K562 (cell line): ENCODE measurements at regions not wholly inside any gene's neighbourhood (a gene's known extent, or its start where the extent isn't known, plus 50 kb on each side); places are given as distances from the start of the nearest gene placed in this dataset.
"Not testable (repeated sequence)": the region's sequence is repeated elsewhere in the genome, so short reads cannot be mapped to it uniquely, and the experiment has no call there.

Source experiments
- ATAC-seq: fragments of 200-7000 bp; cut with Tn5 transposase; 3 replicates; pipeline ENCODE4 v1.9.1; 2020; ENCODE audit warnings: moderate library complexity
- BruUV-seq: library from RNA; stranded (reverse); fragments of 400-500 nt; replicated peaks from 2 replicates; lab custom pipeline; 2021; lab: Mats Ljungman, UMichigan
- CTCF ChIA-PET: fragments of 300-600 bp; formaldehyde crosslinking; extraction: SDS; loops from one replicate; lab custom pipeline; 2021; ENCODE audit warnings: low intra/inter-chr PET ratio; lab: Yijun Ruan, JAX
- POLR2A ChIA-PET: fragments of 300-600, 350-650 bp; sonication (Branson Sonifier 250); formaldehyde crosslinking; extraction: SDS; loops from one replicate; lab custom pipeline; 2021; ENCODE audit warnings: antibody characterized with exemption, inconsistent platforms; lab: Yijun Ruan, JAX
- DNase-seq, 4 experiments: peaks; one replicate each; pipeline versions ENCODE4 v3.0.0 to v3.0.0-alpha.2; 2011 to 2018; ENCODE audit warnings: low spot score in 3 of 4, mixed read lengths in 3 of 4; ENCODE audit errors: extremely low read depth in 1 of 4
- FAIRE-seq: peaks from 2 replicates; lab custom pipeline; 2011; peaks lifted over from hg19 to GRCh38; lab: Jason Lieb, UNC
- H2AFZ ChIP-seq: 2 replicates; pipeline ENCODE4 v1.6.0; 2011; ENCODE audit warnings: low read depth, low read length, control low read depth, inconsistent platforms
- H3K27ac ChIP-seq: fragments of 200-600 bp; 3 replicates; pipeline ENCODE4 v1.8.0; 2011; ENCODE audit warnings: low read depth, mild to moderate bottlenecking, control low read depth, inconsistent platforms, low read length, moderate library complexity, mixed read lengths; ENCODE audit errors: extremely low read depth
- H3K27me3 ChIP-seq, 2 experiments: fragments of 300-600 bp in 1 of 2; 2 replicates in 1 of 2; 3 replicates in 1 of 2; pipeline versions ENCODE4 v1.6.0 to v1.8.0; 2011; ENCODE audit warnings: inconsistent platforms in 2 of 2, low read length in 2 of 2, mild to moderate bottlenecking in 1 of 2, mixed read lengths in 1 of 2, moderate library complexity in 1 of 2; ENCODE audit not compliant: control insufficient read depth in 2 of 2, insufficient read depth in 2 of 2
- H3K36me3 ChIP-seq: fragments of 300-600 bp; 3 replicates; pipeline ENCODE4 v1.8.0; 2011; ENCODE audit warnings: mild to moderate bottlenecking, low read length, inconsistent platforms; ENCODE audit not compliant: control insufficient read depth, insufficient read depth
- H3K4me1 ChIP-seq, 2 experiments: fragments of 200-600 bp in 1 of 2; replicated peaks in 1 of 2; 2 replicates in 1 of 2; 3 replicates in 1 of 2; pipeline versions ENCODE4 v1.5.1 to v1.8.0; 2011; ENCODE audit warnings: inconsistent platforms in 2 of 2, low read length in 2 of 2, mild to moderate bottlenecking in 1 of 2, mixed read lengths in 1 of 2, moderate library complexity in 1 of 2; ENCODE audit not compliant: control insufficient read depth in 2 of 2, insufficient read depth in 2 of 2
- H3K4me2 ChIP-seq: 2 replicates; pipeline ENCODE4 v1.6.1; 2011; ENCODE audit warnings: low read length, control low read depth, inconsistent platforms, mixed read lengths; ENCODE audit not compliant: insufficient read depth
- H3K4me3 ChIP-seq: fragments of 200-600 bp; sonication (generic), shearing (Covaris generic); 2 replicates; pipeline ENCODE4 v1.5.1; 2016; ENCODE audit warnings: control low read depth, inconsistent platforms
- H3K79me2 ChIP-seq: fragments of 200-600 bp; 3 replicates; pipeline ENCODE4 v1.8.0; 2011; ENCODE audit warnings: low read length, inconsistent platforms; ENCODE audit not compliant: control insufficient read depth, insufficient read depth
- H3K9ac ChIP-seq, 2 experiments: 2 replicates each; pipeline versions ENCODE4 v1.6.0 to v1.6.1; 2011; ENCODE audit warnings: low read depth in 2 of 2, low read length in 2 of 2, control low read depth in 1 of 2, inconsistent platforms in 1 of 2, mild to moderate bottlenecking in 1 of 2, mixed read lengths in 1 of 2; ENCODE audit not compliant: insufficient read depth in 1 of 2
- H3K9me1 ChIP-seq: one replicate; pipeline ENCODE4 v1.6.0; 2011; ENCODE audit warnings: inconsistent platforms, mild to moderate bottlenecking, low read length, moderate library complexity; ENCODE audit not compliant: control insufficient read depth, insufficient read depth
- H3K9me3 ChIP-seq: replicated peaks from 2 replicates; pipeline ENCODE4 v1.5.1; 2011; ENCODE audit warnings: low read depth, low read length, inconsistent platforms; ENCODE audit not compliant: control insufficient read depth, insufficient read depth
- H4K20me1 ChIP-seq: replicated peaks from 2 replicates; pipeline ENCODE4 v1.6.1; 2011; ENCODE audit warnings: low read length, inconsistent platforms, mixed read lengths; ENCODE audit not compliant: control insufficient read depth, insufficient read depth
- ATF4 ChIP-seq: fragments of 450-650 bp; formaldehyde crosslinking; IDR thresholded peaks from 2 replicates; pipeline ENCODE4 v1.4.0; 2022; ENCODE audit warnings: mild to moderate bottlenecking, moderate library complexity
- BCL6 ChIP-seq: fragments of 250-450 bp; sonication (Bioruptor Pico); IDR thresholded peaks from 2 replicates; pipeline ENCODE4 v1.4.0; 2020
- CBFA2T2 ChIP-seq: fragments of 450-650 bp; conservative IDR thresholded peaks from 2 replicates; pipeline ENCODE4 v1.6.1; 2017; ENCODE audit warnings: mild to moderate bottlenecking
- CBX8 ChIP-seq: fragments of 200-600 bp; sonication (generic); IDR thresholded peaks from 2 replicates; pipeline ENCODE4 v1.6.1; 2012; ENCODE audit warnings: borderline replicate concordance, mixed run types, low read depth, mild to moderate bottlenecking, moderate library complexity, mixed read lengths, low read length, control low read depth, inconsistent platforms; ENCODE audit not compliant: poor library complexity, severe bottlenecking; ENCODE audit errors: extremely low read depth
- ETS1 ChIP-seq: conservative IDR thresholded peaks from 2 replicates; pipeline ENCODE4 v1.6.1; 2011; ENCODE audit warnings: low read depth, mild to moderate bottlenecking, low read length; ENCODE audit not compliant: control insufficient read depth
- ID3 ChIP-seq, 2 experiments: fragments of 250-450 bp in 1 of 2; fragments of 450-650 bp in 1 of 2; sonication (Bioruptor Pico) in 1 of 2; IDR thresholded peaks; 2 replicates each; pipeline versions ENCODE4 v1.6.1 to v1.8.0; 2016 to 2021; ENCODE audit warnings: mild to moderate bottlenecking in 2 of 2, moderate library complexity in 2 of 2, missing compliant biosample characterization in 1 of 2, missing genetic modification characterization in 1 of 2
- KDM1A ChIP-seq, 2 experiments: fragments of 450-650 bp; IDR thresholded peaks; 2 replicates each; pipeline ENCODE4 v1.6.1; 2016; ENCODE audit warnings: mild to moderate bottlenecking in 2 of 2
- MYBL2 ChIP-seq, 2 experiments: fragments of 450-650 bp in 1 of 2; sonication (generic) in 1 of 2; formaldehyde crosslinking in 1 of 2; IDR thresholded peaks; 2 replicates each; pipeline versions ENCODE4 v1.6.1 to v1.8.1; 2017 to 2022; ENCODE audit warnings: borderline replicate concordance in 1 of 2, inconsistent platforms in 1 of 2, low read depth in 1 of 2, mild to moderate bottlenecking in 1 of 2, missing genetic modification reagents in 1 of 2, moderate library complexity in 1 of 2
- NFXL1 ChIP-seq: fragments of 450-650 bp; formaldehyde crosslinking; IDR thresholded peaks from 2 replicates; pipeline ENCODE4 v1.4.0; 2021; ENCODE audit warnings: mild to moderate bottlenecking
- POLR2H ChIP-seq: IDR thresholded peaks from 2 replicates; pipeline ENCODE4 v1.6.1; 2016; ENCODE audit warnings: missing genetic modification characterization, low read depth, mild to moderate bottlenecking, control low read depth, missing compliant biosample characterization, moderate library complexity
- RBM39 ChIP-seq: fragments of 200-400 bp; formaldehyde crosslinking; optimal IDR thresholded peaks from 2 replicates; pipeline ENCODE3; 2018; ENCODE audit warnings: low read depth, low read length
- RFX1 ChIP-seq: fragments of 450-650 bp; IDR thresholded peaks from 2 replicates; pipeline ENCODE4 v1.6.1; 2016; ENCODE audit warnings: mild to moderate bottlenecking, moderate library complexity
- TAF9B ChIP-seq: fragments of 450-650 bp; IDR thresholded peaks from 2 replicates; pipeline ENCODE4 v1.6.1; 2018; ENCODE audit warnings: mild to moderate bottlenecking; ENCODE audit not compliant: partially characterized antibody
- WGBS: fragments of 100-300 bp; shearing (Covaris generic); methylation state at CpG from one replicate; pipeline ENCODE4 v1.1.6; 2016; ENCODE audit warnings: low coverage, mixed read lengths; ENCODE audit not compliant: insufficient coverage; ENCODE audit errors: missing lambda C conversion rate; 5-methylcytosine and 5-hydroxymethylcytosine counted together
- in situ Hi-C: fragments of 300-500 bp; cut with MboI; formaldehyde crosslinking; loops from 4 replicates; pipeline ENCODE4 v1.15.0; 2018; ENCODE audit warnings: inconsistent platforms, mixed read lengths
- intact Hi-C: fragments of 100-400 bp; cut with micrococcal nuclease; formaldehyde crosslinking; loops from 2 replicates; pipeline ENCODE4 v1.14.2; 2022

GRCh38 chr12:46064548-46064947 is 74.2 kb upstream of the SCAF11 start:
- no peak overlapping the region for H3K9ac ChIP-seq
- H3K4me1 ChIP-seq = no peaks in the 10 kb centered on the region; a peak in 1 of 5 replicates
- DNase-seq (no peak), ATAC-seq (no peak), FAIRE-seq (no peak)
- H3K27me3 ChIP-seq = no peaks in the 10 kb centered on the region; a peak in 1 of 5 replicates
- CTCF ChIA-PET = no interaction called here
- no peak overlapping the region for H3K4me3 ChIP-seq
- H3K27ac ChIP-seq = no peak overlapping the region
- no peak overlapping the region for H3K4me2 ChIP-seq
- peak overlapping the region; percentile 18; the same call in 1 of the 2 replicates for H2AFZ ChIP-seq
- in situ Hi-C loops (no loop called here), intact Hi-C loops (no loop called here)
- H3K9me1 ChIP-seq = no peaks in the 10 kb centered on the region
- POLR2A ChIA-PET = no interaction called here
- H3K36me3 ChIP-seq = no peaks in the 10 kb centered on the region
- no peaks in the 10 kb centered on the region for H3K9me3 ChIP-seq
- no peaks in the 10 kb centered on the region for H4K20me1 ChIP-seq
- WGBS = 23% methylated on average over 2 of the region's 2 CpGs
- TF ChIP-seq MYBL2 (IDR thresholded peaks at IDR 0.05; ENCODE audit: low read depth) (no peak), MYBL2 (CRISPR knock-in tag; IDR thresholded peaks at IDR 0.05; ENCODE audit: borderline replicate concordance) (no peak), KDM1A (IDR thresholded peaks at IDR 0.05) (no peak), ATF4 (CRISPR knock-in tag) (no peak), ETS1 (no peak), ID3 (CRISPR knock-in tag; IDR thresholded peaks at IDR 0.05) (no peak), ID3 (tag; IDR thresholded peaks at IDR 0.05) (no peak), RBM39 (no peak), CBFA2T2 (no peak), NFXL1 (CRISPR knock-in tag) (no peak), BCL6 (CRISPR knock-in tag) (no peak), RFX1 (no peak), POLR2H (tag) (no peak), TAF9B (no peak), CBX8 (no peak)
- BruUV-seq = no TSS peak
- H3K79me2 ChIP-seq = no peaks in the 10 kb centered on the region

- H3K4me1 ChIP-seq, BruUV-seq: not testable (repeated sequence)
Measured at GRCh38 chr12:46058697-46059096, 68.3 kb upstream of the SCAF11 start.

More at GRCh38 chr12:46058697-46059096, 68.3 kb upstream of the SCAF11 start:
- DNase-seq, intact Hi-C loops, H3K9me1 ChIP-seq, in situ Hi-C loops, ATAC-seq, H3K9ac ChIP-seq, FAIRE-seq, H3K27ac ChIP-seq, H4K20me1 ChIP-seq, POLR2A ChIA-PET, H3K4me3 ChIP-seq, H3K79me2 ChIP-seq, H2AFZ ChIP-seq, H3K9me3 ChIP-seq, CTCF ChIA-PET, H3K4me2 ChIP-seq, H3K36me3 ChIP-seq, H3K27me3 ChIP-seq: not testable (repeated sequence)
- WGBS = 5% methylated on average over 7 of the region's 7 CpGs
